ENCODE measurements at regions not wholly inside any gene's neighbourhood (a gene's known extent, or its start where the extent isn't known, plus 50 kb on each side); places are given as distances from the start of the nearest gene placed in this dataset.

GRCh38 chr13:69418319-69418718, 689.3 kb upstream of the ATXN8OS start:
- DNase-seq = no peak

GRCh38 chr13:69410761-69411160, 696.9 kb upstream of the ATXN8OS start:
- DNase-seq = no peak

GRCh38 chr13:69391756-69392155, 715.9 kb upstream of the ATXN8OS start:
- DNase-seq = no peak

DNA sequence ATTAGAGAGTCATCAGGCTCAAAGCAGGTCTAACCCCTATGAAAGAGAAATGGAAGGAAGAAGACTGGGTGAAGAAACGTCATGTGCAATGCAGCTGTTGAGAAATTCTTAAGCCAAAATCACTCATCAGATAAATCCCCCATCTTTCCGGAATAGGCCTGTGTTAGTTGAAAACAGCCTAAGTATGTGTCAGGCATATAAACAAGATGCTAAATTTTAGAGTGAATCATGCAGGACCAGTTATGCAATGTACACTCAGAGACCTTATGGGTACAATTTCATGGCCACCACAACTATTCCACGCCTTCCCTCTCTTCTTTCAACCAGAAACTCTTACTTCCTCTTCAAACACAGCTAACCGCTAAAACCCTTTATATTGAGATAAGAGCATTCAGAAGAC, 717.7 kb upstream of the ATXN8OS start:
- no peak for DNase-seq

DNA sequence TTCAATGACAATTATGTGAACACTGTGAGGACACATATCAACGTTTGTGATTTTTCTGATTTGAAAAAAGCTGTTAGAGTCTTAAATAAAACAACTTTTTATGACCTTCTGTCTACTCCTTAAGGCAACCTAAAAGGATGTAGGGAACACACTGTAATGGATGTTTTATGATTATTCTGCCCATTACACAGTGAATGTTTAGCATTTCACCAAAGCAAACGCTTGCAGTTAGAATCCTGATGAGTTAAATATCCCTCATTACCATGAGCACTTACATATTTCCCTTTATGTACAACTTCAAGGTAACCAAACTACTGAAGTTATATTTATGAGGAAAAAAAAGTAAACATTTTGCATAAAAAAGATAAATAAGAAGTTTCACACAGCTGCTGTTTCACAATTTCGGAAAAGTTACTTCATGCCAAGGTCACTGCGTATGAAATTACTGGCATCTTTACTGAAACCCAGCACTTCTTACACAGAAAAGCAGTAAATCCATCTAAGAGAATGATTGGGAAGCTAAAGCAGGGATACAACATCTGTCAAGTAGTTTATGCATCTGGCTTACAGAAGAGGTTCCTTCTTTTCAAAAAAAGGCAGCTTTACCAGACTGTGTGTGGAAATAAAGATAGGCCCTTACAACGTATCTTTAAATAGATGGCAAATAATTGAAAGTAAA, 733.7 kb upstream of the ATXN8OS start:
- DNase-seq = no peak

GRCh38 chr13:69363360-69363759, 744.3 kb upstream of the ATXN8OS start:
- no peak for DNase-seq

- no peak for DNase-seq
These were observed 776.4 kb upstream of the ATXN8OS start for GRCh38 chr13:69331245-69331644.

DNA sequence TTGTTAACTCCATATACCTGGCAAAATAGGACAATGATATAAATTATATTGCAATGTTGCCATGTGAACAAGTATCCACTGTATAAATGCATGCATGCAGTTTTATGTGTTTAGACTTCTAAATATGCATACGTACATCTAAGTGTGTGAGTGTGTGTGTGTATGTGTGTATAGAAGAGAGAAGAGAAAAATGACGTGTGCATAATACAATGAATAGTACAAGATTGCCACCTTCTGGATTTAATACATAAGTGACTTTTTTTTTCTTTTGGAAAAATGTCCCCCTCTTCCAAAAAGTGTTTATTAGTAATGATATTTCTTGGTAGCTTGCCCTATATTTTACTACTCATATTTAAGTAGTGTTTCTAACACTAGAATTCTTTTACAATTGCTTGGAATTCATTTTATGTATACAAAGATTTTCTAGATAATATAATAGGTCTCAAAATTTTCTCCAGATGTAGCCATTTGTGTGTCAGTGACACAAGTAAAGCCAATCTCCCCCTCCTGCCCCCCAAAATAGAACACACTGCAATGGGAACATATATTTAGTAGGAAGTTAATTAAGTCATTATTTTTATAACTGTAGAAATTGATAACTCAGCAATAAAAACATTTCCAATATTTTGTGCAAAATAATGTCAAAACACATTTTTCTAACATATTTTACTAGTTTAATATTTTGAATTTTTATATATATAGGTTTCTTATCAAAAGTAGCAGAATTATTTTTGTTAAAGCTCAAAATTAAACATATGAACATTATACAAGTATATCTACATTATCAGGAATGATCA, 783.3 kb upstream of the ATXN8OS start:
- no peak for DNase-seq

DNA sequence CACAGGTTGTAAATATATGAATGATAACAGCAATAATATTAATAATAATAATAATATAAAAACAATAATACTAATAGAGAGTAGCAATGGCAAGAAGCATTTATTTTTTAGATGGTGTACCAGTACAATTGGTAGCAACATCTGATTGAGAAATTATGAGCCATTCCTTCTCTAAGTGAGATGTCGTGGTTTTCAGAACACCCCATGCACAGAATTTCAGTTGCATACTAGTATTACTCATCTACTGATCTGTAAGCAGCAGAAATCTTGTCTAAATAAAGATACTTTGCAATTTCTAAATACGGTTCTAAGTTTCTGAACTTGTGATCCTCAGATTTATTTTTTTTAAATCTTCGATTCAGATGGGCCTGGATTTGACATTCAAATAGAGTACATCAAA, 788.0 kb upstream of the ATXN8OS start:
- no peak for DNase-seq

DNA sequence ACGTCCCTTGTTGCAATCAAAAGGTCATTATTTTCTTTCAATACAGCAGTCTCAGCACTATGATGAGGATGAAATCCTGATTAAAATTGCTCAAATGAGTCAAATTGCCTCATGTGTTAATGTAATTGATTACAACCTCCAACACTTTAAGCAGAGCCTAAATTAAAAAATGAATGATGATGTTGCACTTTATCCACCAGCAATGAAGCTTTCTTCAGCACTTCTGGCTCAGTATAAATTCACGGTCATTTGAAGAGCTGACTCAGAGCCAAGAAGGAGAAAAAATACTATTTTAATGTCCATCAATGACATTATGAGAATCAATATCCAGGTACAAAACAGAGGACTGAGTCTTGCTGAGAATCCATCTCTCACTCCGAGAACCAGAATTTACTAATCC, 792.6 kb upstream of the ATXN8OS start:
- DNase-seq = no peak

DNA sequence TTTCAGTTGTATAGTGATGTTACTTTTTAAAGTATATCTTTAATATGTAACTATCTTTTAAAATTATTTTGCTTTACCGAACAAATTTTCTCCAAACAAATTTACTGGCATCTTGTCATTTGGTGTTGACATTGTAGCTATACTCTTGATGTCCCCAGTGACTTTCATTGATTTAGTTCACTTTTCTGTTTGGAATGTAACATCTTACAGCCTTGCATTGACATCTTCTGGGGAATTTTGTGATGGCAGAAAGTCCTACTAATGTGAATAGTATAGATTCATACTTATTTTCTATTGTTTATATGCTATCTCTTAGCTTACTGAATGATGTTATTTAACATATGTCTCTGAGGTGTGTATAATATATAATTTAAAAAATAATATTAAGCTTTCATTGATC, 800.9 kb upstream of the ATXN8OS start:
- DNase-seq = no peak

DNA sequence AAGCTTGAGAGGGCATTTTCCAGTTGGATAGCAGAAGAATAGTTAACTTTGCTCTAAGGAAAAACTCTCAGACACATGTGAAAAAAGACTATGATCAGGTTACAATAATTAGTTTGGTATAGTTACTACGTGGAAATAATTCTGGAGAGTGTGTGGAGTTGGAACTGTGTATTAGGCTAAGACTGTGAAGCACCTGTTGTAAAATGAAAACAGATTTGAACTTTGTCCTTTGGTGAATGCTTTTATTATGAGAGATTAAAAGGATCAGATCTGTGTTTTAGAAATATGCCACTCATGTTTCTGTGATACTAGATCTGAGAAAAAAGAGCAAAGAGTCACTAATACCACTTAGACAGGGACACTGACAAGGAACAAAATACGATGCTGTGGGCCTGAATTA, 807.5 kb upstream of the ATXN8OS start:
- no peak for DNase-seq

DNA sequence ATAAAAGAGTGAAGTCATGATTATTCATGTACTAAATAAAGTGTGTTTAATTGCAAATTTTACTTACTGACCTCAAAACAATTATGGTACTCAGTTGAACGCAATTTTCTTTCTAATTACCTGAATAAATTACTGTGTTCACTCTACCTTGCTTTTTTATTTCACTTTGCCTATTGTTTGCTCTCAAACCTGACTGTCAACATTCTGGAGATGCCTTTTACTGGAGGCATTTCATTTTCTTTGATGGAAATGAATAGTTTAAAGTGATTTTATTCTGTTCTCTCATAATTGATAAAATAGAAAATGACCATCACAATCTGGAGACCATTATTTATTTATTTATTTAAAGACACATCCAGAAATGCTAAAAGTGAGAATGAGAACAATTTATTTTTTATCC, 811.5 kb upstream of the ATXN8OS start:
- no peak for DNase-seq

DNA sequence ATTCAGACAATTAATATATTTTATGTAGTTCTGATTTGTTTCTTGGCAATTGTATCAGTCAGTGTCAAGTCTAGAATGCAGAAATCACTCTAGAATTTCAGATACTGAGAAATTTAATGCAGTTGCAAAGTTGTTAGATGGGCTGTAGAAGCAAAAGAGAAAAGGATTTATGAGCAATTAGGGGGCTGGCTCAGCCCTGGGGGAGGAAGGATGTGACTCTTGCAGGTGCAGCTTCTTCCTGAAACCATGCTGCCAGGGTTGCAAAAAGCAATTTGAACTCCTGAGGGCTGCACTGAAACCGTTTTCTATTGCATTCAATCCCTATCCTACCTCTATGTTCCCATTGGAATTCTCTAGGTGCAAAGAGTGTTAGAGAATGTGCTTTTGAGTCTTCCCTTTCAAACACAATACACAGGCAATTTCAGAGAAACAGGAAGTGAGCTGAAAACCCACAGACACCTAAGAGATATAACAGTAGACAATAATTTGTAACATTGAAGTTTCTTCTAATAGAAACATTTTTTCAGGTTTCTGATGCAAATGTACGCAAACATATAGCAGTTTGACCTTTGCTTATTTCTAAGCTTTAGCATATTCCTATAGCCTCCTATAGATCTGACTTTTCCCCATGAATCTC, 814.7 kb upstream of the ATXN8OS start:
- no peak for DNase-seq

GRCh38 chr13:69291292-69291906, 816.2 kb upstream of the ATXN8OS start:
- DNase-seq = no peak

GRCh38 chr13:69288026-69288425, 819.6 kb upstream of the ATXN8OS start:
- no peak for DNase-seq

GRCh38 chr13:69287050-69287698, 820.5 kb upstream of the ATXN8OS start:
- DNase-seq = no peak

DNA sequence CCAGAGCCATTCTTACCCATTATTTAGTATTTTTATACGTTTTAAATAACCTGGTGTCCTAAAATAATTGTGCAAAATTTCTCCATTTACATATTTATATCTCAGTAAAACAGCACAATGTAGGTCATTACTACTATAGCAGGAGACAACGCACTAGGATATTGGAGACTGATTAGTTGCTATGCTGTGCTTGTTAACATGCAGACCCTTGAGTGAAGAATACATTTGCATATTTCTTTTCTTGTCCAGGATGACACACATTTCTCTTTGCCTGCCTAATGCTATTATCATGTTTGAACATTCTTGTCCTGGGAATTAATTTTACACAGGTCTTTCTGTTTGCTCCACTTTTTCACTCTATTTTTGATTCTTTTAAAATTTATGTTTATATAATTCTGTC, 823.8 kb upstream of the ATXN8OS start:
- DNase-seq = no peak

DNA sequence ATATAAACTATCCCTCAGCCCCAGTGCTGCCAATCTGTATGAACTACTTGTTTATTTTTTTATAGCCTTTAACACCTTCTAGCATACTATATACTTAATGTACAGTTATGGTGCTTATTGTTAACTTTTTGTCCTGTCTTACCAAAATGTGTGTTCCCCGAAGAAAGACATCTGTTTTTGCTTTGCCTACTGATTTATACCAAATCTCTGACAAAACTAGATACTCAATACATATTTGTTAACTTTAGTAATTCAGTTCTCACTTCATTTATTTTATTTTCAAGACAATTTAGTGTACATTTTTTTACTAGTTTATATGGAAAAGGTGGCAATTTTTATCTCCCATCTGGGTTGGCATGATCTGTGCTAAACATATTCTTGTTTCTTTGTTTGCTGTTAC, 824.3 kb upstream of the ATXN8OS start:
- DNase-seq = no peak

DNA sequence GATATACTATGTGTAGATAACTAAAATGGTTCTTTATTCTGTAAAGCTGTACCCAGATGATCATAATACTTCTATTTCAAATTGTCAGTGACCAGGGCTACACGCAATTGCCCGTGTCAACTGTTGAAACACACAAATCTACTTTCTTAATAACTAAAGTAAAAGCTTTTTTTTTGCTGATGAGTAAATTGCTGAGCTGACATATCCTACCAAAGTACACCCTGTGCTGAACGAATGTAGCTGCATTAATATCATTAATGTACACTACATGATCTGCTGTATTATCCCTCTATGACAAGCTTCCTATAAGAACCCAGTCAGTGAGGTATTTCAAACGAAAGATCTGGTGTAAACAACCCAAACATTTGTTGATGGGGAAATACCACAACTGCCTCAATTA, 827.2 kb upstream of the ATXN8OS start:
- no peak for DNase-seq

GRCh38 chr13:69279213-69279612, 828.4 kb upstream of the ATXN8OS start:
- DNase-seq = no peak

DNA sequence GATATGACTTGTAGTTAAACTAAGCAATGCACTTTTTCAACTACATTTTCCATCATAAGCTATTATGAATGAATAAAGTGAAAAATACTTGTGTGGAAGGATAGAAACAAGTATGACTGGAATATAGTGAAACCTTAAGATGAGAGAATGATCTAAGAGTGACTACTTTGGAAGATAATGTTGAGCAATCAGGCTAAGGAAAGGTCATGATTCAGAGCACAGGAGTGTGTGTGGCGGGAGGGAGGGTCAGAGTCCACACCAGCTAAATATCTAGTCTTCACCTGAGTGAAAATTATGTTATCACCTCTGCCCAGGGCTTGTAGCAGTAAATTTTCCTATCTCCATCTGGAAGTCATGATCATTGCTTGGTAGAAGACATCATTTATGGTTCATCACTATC, 833.4 kb upstream of the ATXN8OS start:
- no peak for DNase-seq
